GM23338 (cell line): ENCODE measurements at regions not wholly inside any gene's neighbourhood (a gene's known extent, or its start where the extent isn't known, plus 50 kb on each side); places are given as distances from the start of the nearest gene placed in this dataset.

Experiments used
- ATAC-seq: fragments of 200-7000 bp; cut with Tn5 transposase; 3 replicates; pipeline ENCODE4 v1.9.1; 2020
- DNase-seq: peaks from one replicate; pipeline ENCODE4 v3.0.0-alpha.2; 2015; ENCODE audit warnings: low spot score
- H2AFZ ChIP-seq: fragments of 200-600 bp; sonication (generic); 2 replicates; pipeline ENCODE4 v1.8.0; 2016; ENCODE audit warnings: antibody characterized with exemption, mild to moderate bottlenecking, moderate library complexity
- H3F3A ChIP-seq: fragments of 200-600 bp; sonication (generic); replicated peaks from 2 replicates; pipeline ENCODE4 v1.8.0; 2017; ENCODE audit warnings: antibody characterized with exemption, mixed run types, low read depth
- H3K27ac ChIP-seq: fragments of 200-600 bp; sonication (generic); 2 replicates; pipeline ENCODE4 v1.6.1; 2016; ENCODE audit warnings: low read depth
- H3K27me3 ChIP-seq: fragments of 200-600 bp; sonication (generic); 2 replicates; pipeline ENCODE4 v1.8.0; 2016; ENCODE audit warnings: mild to moderate bottlenecking, mixed run types, moderate library complexity; ENCODE audit not compliant: insufficient read depth
- H3K36me3 ChIP-seq: fragments of 200-600 bp; sonication (generic); 2 replicates; pipeline ENCODE4 v1.8.0; 2016; ENCODE audit warnings: mild to moderate bottlenecking; ENCODE audit not compliant: insufficient read depth
- H3K4me1 ChIP-seq: fragments of 200-600 bp; sonication (generic); 2 replicates; pipeline ENCODE4 v1.8.0; 2016; ENCODE audit warnings: mild to moderate bottlenecking, moderate library complexity; ENCODE audit not compliant: insufficient read depth
- H3K4me2 ChIP-seq: fragments of 200-600 bp; sonication (generic); 2 replicates; pipeline ENCODE4 v1.7.1; 2017; ENCODE audit warnings: mixed run types
- H3K4me3 ChIP-seq: fragments of 200-600 bp; sonication (generic); 2 replicates; pipeline ENCODE4 v1.6.1; 2016; ENCODE audit warnings: mixed run types
- H3K79me2 ChIP-seq: fragments of 200-600 bp; sonication (generic); replicated peaks from 2 replicates; pipeline ENCODE4 v1.8.0; 2017; ENCODE audit warnings: mild to moderate bottlenecking; ENCODE audit not compliant: insufficient read depth
- H3K9me2 ChIP-seq: fragments of 200-600 bp; sonication (generic); 2 replicates; pipeline ENCODE4 v1.8.0; 2017; ENCODE audit not compliant: insufficient read depth
- H4K20me1 ChIP-seq: fragments of 200-600 bp; sonication (generic); replicated peaks from 2 replicates; pipeline ENCODE4 v1.8.0; 2017; ENCODE audit warnings: mild to moderate bottlenecking; ENCODE audit not compliant: insufficient read depth
- H3K27ac Mint-ChIP-seq: 2 replicates; pipeline ENCODE4 v1.8.0; 2020; ENCODE audit warnings: inconsistent platforms, mild to moderate bottlenecking, moderate library complexity, mixed read lengths
- H3K27me3 Mint-ChIP-seq: 3 replicates; pipeline ENCODE4 v1.8.0; 2022; ENCODE audit warnings: low read depth, mild to moderate bottlenecking, moderate library complexity, mixed read lengths, inconsistent platforms; ENCODE audit not compliant: insufficient read depth, poor library complexity
- H3K36me3 Mint-ChIP-seq: 3 replicates; pipeline ENCODE4 v1.8.0; 2021; ENCODE audit warnings: low read depth, mild to moderate bottlenecking, inconsistent platforms, moderate library complexity, mixed read lengths
- H3K4me1 Mint-ChIP-seq: 3 replicates; pipeline ENCODE4 v1.8.0; 2020; ENCODE audit warnings: mild to moderate bottlenecking, inconsistent platforms, mixed read lengths
- H3K4me3 Mint-ChIP-seq: 3 replicates; pipeline ENCODE4 v1.8.0; 2021; ENCODE audit warnings: moderate library complexity, mild to moderate bottlenecking, inconsistent platforms, mixed read lengths
- H3K9me3 Mint-ChIP-seq: 3 replicates; pipeline ENCODE4 v1.8.0; 2020; ENCODE audit warnings: moderate library complexity, mild to moderate bottlenecking, inconsistent platforms, mixed read lengths
- CREB1 ChIP-seq: fragments of 250-450 bp; sonication (Bioruptor Pico); IDR thresholded peaks from 2 replicates; pipeline ENCODE4 v1.5.0; 2020; ENCODE audit warnings: low read depth, mild to moderate bottlenecking, moderate library complexity
- CTCF ChIP-seq, 2 experiments: fragments of 200-600 bp in 1 of 2; sonication (generic) in 1 of 2; conservative IDR thresholded peaks; 2 replicates each; pipeline versions ENCODE4 v1.5.1 to v1.6.1; 2016 to 2017; ENCODE audit warnings: antibody characterized with exemption in 2 of 2, low read depth in 2 of 2, mild to moderate bottlenecking in 2 of 2, moderate library complexity in 1 of 2
- EZH2 ChIP-seq: fragments of 200-600 bp; sonication (generic); IDR thresholded peaks from one replicate; pipeline ENCODE4 v1.8.0; 2017; ENCODE audit warnings: antibody characterized with exemption, mild to moderate bottlenecking, low read depth; ENCODE audit not compliant: unreplicated experiment
- EZH2phosphoT487 ChIP-seq: fragments of 200-600 bp; sonication (generic); IDR thresholded peaks from one replicate; pipeline ENCODE4 v1.8.1; 2018; ENCODE audit warnings: antibody characterized with exemption; ENCODE audit not compliant: unreplicated experiment
- JUNB ChIP-seq: IDR thresholded peaks from one replicate; pipeline ENCODE4 v1.6.1; 2016; ENCODE audit warnings: antibody characterized with exemption; ENCODE audit not compliant: unreplicated experiment
- NANOG ChIP-seq: IDR thresholded peaks from 2 replicates; pipeline ENCODE4 v1.6.1; 2016; ENCODE audit warnings: antibody characterized with exemption, borderline replicate concordance
- POLR2AphosphoS5 ChIP-seq: IDR thresholded peaks from 2 replicates; pipeline ENCODE4 v1.6.1; 2016; ENCODE audit warnings: antibody characterized with exemption, low read depth
- REST ChIP-seq: IDR thresholded peaks from one replicate; pipeline ENCODE4 v1.6.1; 2018; ENCODE audit warnings: antibody characterized with exemption; ENCODE audit not compliant: unreplicated experiment
- STAT1 ChIP-seq: IDR thresholded peaks from one replicate; pipeline ENCODE4 v1.6.1; 2016; ENCODE audit warnings: antibody characterized with exemption; ENCODE audit not compliant: unreplicated experiment
- ZNF114 ChIP-seq: fragments of 250-450 bp; sonication (Bioruptor Pico); IDR thresholded peaks from 2 replicates; pipeline ENCODE4 v1.5.0; 2020; ENCODE audit warnings: mild to moderate bottlenecking, moderate library complexity
- ZNF331 ChIP-seq: fragments of 250-450 bp; sonication (Bioruptor Pico); IDR thresholded peaks from 2 replicates; pipeline ENCODE4 v1.5.0; 2020; ENCODE audit warnings: low read depth, mild to moderate bottlenecking, moderate library complexity
- TF ChIP-seq, protein P1 (sequence below): fragments of 250-450 bp; sonication (Bioruptor Pico); IDR thresholded peaks from 2 replicates; pipeline ENCODE4 v1.5.0; 2020; ENCODE audit warnings: mild to moderate bottlenecking, moderate library complexity
- TF ChIP-seq, protein P2 (sequence below): IDR thresholded peaks from 2 replicates; pipeline ENCODE4 v1.6.1; 2016; ENCODE audit warnings: antibody characterized with exemption

- no peak overlapping the region for H3K4me2 ChIP-seq
- H3K4me3 ChIP-seq: no peak overlapping the region
- Mint-ChIP-seq H3K4me3 (no peak overlapping the region), H3K36me3 (no peaks in the 10 kb centered on the region), H3K9me3 (peaks cover 5% of the 10 kb centered on the region; the same call in 2 of the 3 replicates), H3K4me1 (no peaks in the 10 kb centered on the region), H3K27ac (no peak overlapping the region), H3K27me3 (peaks cover 3% of the 10 kb centered on the region)
- H3K9me2 ChIP-seq: no peaks in the 10 kb centered on the region
- H3F3A ChIP-seq: no peaks in the 10 kb centered on the region
- DNase-seq (no peak), ATAC-seq (no peak)
- TF ChIP-seq, protein P1, sequence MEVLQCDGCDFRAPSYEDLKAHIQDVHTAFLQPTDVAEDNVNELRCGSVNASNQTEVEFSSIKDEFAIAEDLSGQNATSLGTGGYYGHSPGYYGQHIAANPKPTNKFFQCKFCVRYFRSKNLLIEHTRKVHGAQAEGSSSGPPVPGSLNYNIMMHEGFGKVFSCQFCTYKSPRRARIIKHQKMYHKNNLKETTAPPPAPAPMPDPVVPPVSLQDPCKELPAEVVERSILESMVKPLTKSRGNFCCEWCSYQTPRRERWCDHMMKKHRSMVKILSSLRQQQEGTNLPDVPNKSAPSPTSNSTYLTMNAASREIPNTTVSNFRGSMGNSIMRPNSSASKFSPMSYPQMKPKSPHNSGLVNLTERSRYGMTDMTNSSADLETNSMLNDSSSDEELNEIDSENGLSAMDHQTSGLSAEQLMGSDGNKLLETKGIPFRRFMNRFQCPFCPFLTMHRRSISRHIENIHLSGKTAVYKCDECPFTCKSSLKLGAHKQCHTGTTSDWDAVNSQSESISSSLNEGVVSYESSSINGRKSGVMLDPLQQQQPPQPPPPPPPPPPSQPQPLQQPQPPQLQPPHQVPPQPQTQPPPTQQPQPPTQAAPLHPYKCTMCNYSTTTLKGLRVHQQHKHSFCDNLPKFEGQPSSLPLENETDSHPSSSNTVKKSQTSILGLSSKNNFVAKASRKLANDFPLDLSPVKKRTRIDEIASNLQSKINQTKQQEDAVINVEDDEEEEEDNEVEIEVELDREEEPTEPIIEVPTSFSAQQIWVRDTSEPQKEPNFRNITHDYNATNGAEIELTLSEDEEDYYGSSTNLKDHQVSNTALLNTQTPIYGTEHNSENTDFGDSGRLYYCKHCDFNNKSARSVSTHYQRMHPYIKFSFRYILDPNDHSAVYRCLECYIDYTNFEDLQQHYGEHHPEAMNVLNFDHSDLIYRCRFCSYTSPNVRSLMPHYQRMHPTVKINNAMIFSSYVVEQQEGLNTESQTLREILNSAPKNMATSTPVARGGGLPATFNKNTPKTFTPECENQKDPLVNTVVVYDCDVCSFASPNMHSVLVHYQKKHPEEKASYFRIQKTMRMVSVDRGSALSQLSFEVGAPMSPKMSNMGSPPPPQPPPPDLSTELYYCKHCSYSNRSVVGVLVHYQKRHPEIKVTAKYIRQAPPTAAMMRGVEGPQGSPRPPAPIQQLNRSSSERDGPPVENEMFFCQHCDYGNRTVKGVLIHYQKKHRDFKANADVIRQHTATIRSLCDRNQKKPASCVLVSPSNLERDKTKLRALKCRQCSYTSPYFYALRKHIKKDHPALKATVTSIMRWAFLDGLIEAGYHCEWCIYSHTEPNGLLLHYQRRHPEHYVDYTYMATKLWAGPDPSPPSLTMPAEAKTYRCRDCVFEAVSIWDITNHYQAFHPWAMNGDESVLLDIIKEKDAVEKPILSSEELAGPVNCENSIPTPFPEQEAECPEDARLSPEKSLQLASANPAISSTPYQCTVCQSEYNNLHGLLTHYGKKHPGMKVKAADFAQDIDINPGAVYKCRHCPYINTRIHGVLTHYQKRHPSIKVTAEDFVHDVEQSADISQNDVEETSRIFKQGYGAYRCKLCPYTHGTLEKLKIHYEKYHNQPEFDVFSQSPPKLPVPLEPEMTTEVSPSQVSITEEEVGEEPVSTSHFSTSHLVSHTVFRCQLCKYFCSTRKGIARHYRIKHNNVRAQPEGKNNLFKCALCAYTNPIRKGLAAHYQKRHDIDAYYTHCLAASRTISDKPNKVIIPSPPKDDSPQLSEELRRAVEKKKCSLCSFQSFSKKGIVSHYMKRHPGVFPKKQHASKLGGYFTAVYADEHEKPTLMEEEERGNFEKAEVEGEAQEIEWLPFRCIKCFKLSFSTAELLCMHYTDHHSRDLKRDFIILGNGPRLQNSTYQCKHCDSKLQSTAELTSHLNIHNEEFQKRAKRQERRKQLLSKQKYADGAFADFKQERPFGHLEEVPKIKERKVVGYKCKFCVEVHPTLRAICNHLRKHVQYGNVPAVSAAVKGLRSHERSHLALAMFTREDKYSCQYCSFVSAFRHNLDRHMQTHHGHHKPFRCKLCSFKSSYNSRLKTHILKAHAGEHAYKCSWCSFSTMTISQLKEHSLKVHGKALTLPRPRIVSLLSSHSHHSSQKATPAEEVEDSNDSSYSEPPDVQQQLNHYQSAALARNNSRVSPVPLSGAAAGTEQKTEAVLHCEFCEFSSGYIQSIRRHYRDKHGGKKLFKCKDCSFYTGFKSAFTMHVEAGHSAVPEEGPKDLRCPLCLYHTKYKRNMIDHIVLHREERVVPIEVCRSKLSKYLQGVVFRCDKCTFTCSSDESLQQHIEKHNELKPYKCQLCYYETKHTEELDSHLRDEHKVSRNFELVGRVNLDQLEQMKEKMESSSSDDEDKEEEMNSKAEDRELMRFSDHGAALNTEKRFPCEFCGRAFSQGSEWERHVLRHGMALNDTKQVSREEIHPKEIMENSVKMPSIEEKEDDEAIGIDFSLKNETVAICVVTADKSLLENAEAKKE (CRISPR knock-in tag): no peak
- TF ChIP-seq, protein P2, sequence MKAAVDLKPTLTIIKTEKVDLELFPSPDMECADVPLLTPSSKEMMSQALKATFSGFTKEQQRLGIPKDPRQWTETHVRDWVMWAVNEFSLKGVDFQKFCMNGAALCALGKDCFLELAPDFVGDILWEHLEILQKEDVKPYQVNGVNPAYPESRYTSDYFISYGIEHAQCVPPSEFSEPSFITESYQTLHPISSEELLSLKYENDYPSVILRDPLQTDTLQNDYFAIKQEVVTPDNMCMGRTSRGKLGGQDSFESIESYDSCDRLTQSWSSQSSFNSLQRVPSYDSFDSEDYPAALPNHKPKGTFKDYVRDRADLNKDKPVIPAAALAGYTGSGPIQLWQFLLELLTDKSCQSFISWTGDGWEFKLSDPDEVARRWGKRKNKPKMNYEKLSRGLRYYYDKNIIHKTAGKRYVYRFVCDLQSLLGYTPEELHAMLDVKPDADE: no peak
- TF ChIP-seq CREB1 (CRISPR knock-in tag) (no peak), CTCF (conservative IDR thresholded peaks at IDR 0.05; ENCODE audit: low read depth in 2 of 2) (no peak), ZNF331 (CRISPR knock-in tag) (no peak), EZH2 (no peak), POLR2AphosphoS5 (no peak), NANOG (no peak), REST (no peak), JUNB (no peak), EZH2phosphoT487 (no peak), STAT1 (no peak), ZNF114 (CRISPR knock-in tag) (no peak)
- no peaks in the 10 kb centered on the region for H3K36me3 ChIP-seq
- no peak overlapping the region for H2AFZ ChIP-seq
- no peaks in the 10 kb centered on the region for H3K27me3 ChIP-seq
- no peaks in the 10 kb centered on the region for H3K4me1 ChIP-seq
- H4K20me1 ChIP-seq: no peaks in the 10 kb centered on the region
- no peaks in the 10 kb centered on the region for H3K79me2 ChIP-seq
- H3K27ac ChIP-seq: no peak overlapping the region
Measured at GRCh38 chr16:86448306-86448890, 61.9 kb upstream of the FOXF1 start.
